Neutrophil (primary cell): ENCODE measurements at regions not wholly inside any gene's neighbourhood (a gene's known extent, or its start where the extent isn't known, plus 50 kb on each side); places are given as distances from the start of the nearest gene placed in this dataset.

ENCODE experiments used
- H3K27ac ChIP-seq: fragments of 200-600 bp; sonication (generic); 2 replicates; pipeline ENCODE4 v1.5.1; 2016; ENCODE audit warnings: mild to moderate bottlenecking, moderate library complexity
- H3K27me3 ChIP-seq: fragments of 200-600 bp; sonication (generic); 2 replicates; pipeline ENCODE4 v1.6.0; 2016; ENCODE audit warnings: mild to moderate bottlenecking
- H3K36me3 ChIP-seq: fragments of 200-600 bp; sonication (generic); 2 replicates; pipeline ENCODE4 v1.5.1; 2017
- H3K4me1 ChIP-seq, 2 experiments: fragments of 200-600 bp in 1 of 2; sonication (generic) in 1 of 2; 1 replicate in 1 of 2; 2 replicates in 1 of 2; pipeline versions ENCODE4 v1.5.1 to v1.6.1; 2013 to 2016; ENCODE audit warnings: low read depth in 1 of 2, low read length in 1 of 2, mild to moderate bottlenecking in 1 of 2, moderate library complexity in 1 of 2; ENCODE audit not compliant: control insufficient read depth in 1 of 2, insufficient read depth in 1 of 2
- H3K4me3 ChIP-seq, 2 experiments: fragments of 200-600 bp in 1 of 2; sonication (generic) in 1 of 2; 1 replicate in 1 of 2; 2 replicates in 1 of 2; pipeline ENCODE4 v1.5.1; 2013 to 2016; ENCODE audit warnings: low read depth in 1 of 2, low read length in 1 of 2, mild to moderate bottlenecking in 1 of 2, moderate library complexity in 1 of 2
- H3K9me3 ChIP-seq: fragments of 200-600 bp; sonication (generic); 2 replicates; pipeline ENCODE4 v1.5.1; 2016
- CTCF ChIP-seq: fragments of 200-600 bp; sonication (generic); IDR thresholded peaks from 2 replicates; pipeline ENCODE4 v1.5.1; 2016; ENCODE audit warnings: antibody characterized with exemption

GRCh38 chrX:121160987-121161386 is 113.6 kb downstream of the GLUD2 start:
- no peak for TF ChIP-seq CTCF
- H3K27me3 ChIP-seq, result no peaks in the 10 kb centered on the region
- no peak overlapping the region for H3K27ac ChIP-seq
- H3K9me3 ChIP-seq, result no peaks in the 10 kb centered on the region
- H3K36me3 ChIP-seq, result no peaks in the 10 kb centered on the region
- H3K4me1 ChIP-seq, result no peaks in the 10 kb centered on the region
- no peak overlapping the region for H3K4me3 ChIP-seq

GRCh38 chrX:121161501-121161933 is 114.1 kb downstream of the GLUD2 start:
- no peak overlapping the region for H3K27ac ChIP-seq
- H3K4me1 ChIP-seq, result no peaks in the 10 kb centered on the region
- H3K36me3 ChIP-seq, result no peaks in the 10 kb centered on the region
- H3K9me3 ChIP-seq, result no peaks in the 10 kb centered on the region
- no peaks in the 10 kb centered on the region for H3K27me3 ChIP-seq
- H3K4me3 ChIP-seq, result no peak overlapping the region
- no peak for TF ChIP-seq CTCF

GRCh38 chrX:121163443-121163842 is 116.0 kb downstream of the GLUD2 start:
- Histone ChIP-seq H3K27ac (no peak overlapping the region), H3K36me3 (no peaks in the 10 kb centered on the region), H3K4me1 (no peaks in the 10 kb centered on the region), H3K27me3 (no peaks in the 10 kb centered on the region), H3K9me3 (no peaks in the 10 kb centered on the region), H3K4me3 (no peak overlapping the region)
- TF ChIP-seq CTCF, result no peak

GRCh38 chrX:121165930-121166359 is 118.5 kb downstream of the GLUD2 start:
- Histone ChIP-seq H3K4me3 (no peak overlapping the region), H3K36me3 (no peaks in the 10 kb centered on the region), H3K27ac (no peak overlapping the region), H3K9me3 (no peaks in the 10 kb centered on the region), H3K27me3 (no peaks in the 10 kb centered on the region), H3K4me1 (no peaks in the 10 kb centered on the region)
- no peak for TF ChIP-seq CTCF

GRCh38 chrX:121169099-121170035 is 122.0 kb downstream of the GLUD2 start:
- TF ChIP-seq CTCF, result no peak
- H3K36me3 ChIP-seq, result no peaks in the 10 kb centered on the region
- no peak overlapping the region for H3K4me3 ChIP-seq
- no peaks in the 10 kb centered on the region for H3K4me1 ChIP-seq
- H3K27me3 ChIP-seq, result no peaks in the 10 kb centered on the region
- no peaks in the 10 kb centered on the region for H3K9me3 ChIP-seq
- no peak overlapping the region for H3K27ac ChIP-seq
